SU-DHL-6 (cell line): ENCODE measurements at regions not wholly inside any gene's neighbourhood (a gene's known extent, or its start where the extent isn't known, plus 50 kb on each side); places are given as distances from the start of the nearest gene placed in this dataset.
"Not testable (repeated sequence)": the region's sequence is repeated elsewhere in the genome, so short reads cannot be mapped to it uniquely, and the experiment has no call there.

Experiments used
- H2AFZ ChIP-seq: fragments of 200-600 bp; sonication (generic); 2 replicates; pipeline ENCODE4 v1.6.1; 2014; ENCODE audit warnings: low read depth, mild to moderate bottlenecking, moderate library complexity, mixed read lengths, antibody characterized with exemption, low read length; ENCODE audit not compliant: severe bottlenecking
- H3F3A ChIP-seq: fragments of 200-600 bp; shearing (Covaris generic); 2 replicates; pipeline ENCODE4 v1.6.0; 2016; ENCODE audit warnings: antibody characterized with exemption, mild to moderate bottlenecking; ENCODE audit not compliant: insufficient read depth
- H3K27ac ChIP-seq: fragments of 200-600 bp; sonication (generic); 2 replicates; pipeline ENCODE4 v1.5.1; 2016; ENCODE audit warnings: low read depth, mild to moderate bottlenecking, low read length, moderate library complexity, mixed read lengths
- H3K27me3 ChIP-seq: fragments of 200-600 bp; sonication (generic), shearing (Covaris generic); 2 replicates; pipeline ENCODE4 v1.6.0; 2014; ENCODE audit warnings: mild to moderate bottlenecking, low read length
- H3K36me3 ChIP-seq: fragments of 200-600 bp; sonication (generic); 2 replicates; pipeline ENCODE4 v1.6.1; 2014; ENCODE audit warnings: mild to moderate bottlenecking, low read length, mixed read lengths
- H3K4me2 ChIP-seq: fragments of 300-600, 200-600 bp; shearing (Covaris generic), sonication (generic); 2 replicates; pipeline ENCODE4 v1.6.0; 2014; ENCODE audit warnings: low read length, low read depth, mild to moderate bottlenecking; ENCODE audit not compliant: poor library complexity, severe bottlenecking
- H3K4me3 ChIP-seq: fragments of 200-600 bp; sonication (generic); 2 replicates; pipeline ENCODE4 v1.5.1; 2014; ENCODE audit warnings: antibody characterized with exemption, low read length, mild to moderate bottlenecking, mixed read lengths; ENCODE audit not compliant: insufficient read depth, poor library complexity, severe bottlenecking
- H3K79me2 ChIP-seq: fragments of 200-600 bp; sonication (generic); 2 replicates; pipeline ENCODE4 v1.6.1; 2014; ENCODE audit warnings: mild to moderate bottlenecking, low read length, moderate library complexity; ENCODE audit not compliant: insufficient read depth
- H3K9ac ChIP-seq: fragments of 200-600 bp; sonication (generic); 2 replicates; pipeline ENCODE4 v1.7.0; 2014; ENCODE audit warnings: mild to moderate bottlenecking, low read length
- H3K9me2 ChIP-seq: fragments of 200-600 bp; sonication (generic); replicated peaks from 2 replicates; pipeline ENCODE4 v1.6.1; 2014; ENCODE audit warnings: low read length; ENCODE audit not compliant: insufficient read depth
- H3K9me3 ChIP-seq: fragments of 200-600 bp; sonication (generic); 2 replicates; pipeline ENCODE4 v1.6.1; 2014; ENCODE audit warnings: low read length, mixed read lengths; ENCODE audit not compliant: insufficient read depth
- H4K20me1 ChIP-seq: fragments of 200-600 bp; sonication (generic); 2 replicates; pipeline ENCODE4 v1.6.1; 2014; ENCODE audit warnings: low read depth, mild to moderate bottlenecking, antibody characterized with exemption, low read length, moderate library complexity, mixed read lengths
- EZH2phosphoT487 ChIP-seq: fragments of 200-600 bp; sonication (generic), shearing (Covaris generic); conservative IDR thresholded peaks from 2 replicates; pipeline ENCODE4 v1.6.1; 2018; ENCODE audit warnings: mild to moderate bottlenecking, antibody characterized with exemption, low read length, moderate library complexity, mixed read lengths
- TF ChIP-seq, protein P1 (sequence below): fragments of 200-600 bp; sonication (generic); IDR thresholded peaks from one replicate; pipeline ENCODE4 v1.5.1; 2017; ENCODE audit warnings: antibody characterized with exemption, mild to moderate bottlenecking, low read length, moderate library complexity; ENCODE audit not compliant: insufficient read depth, poor library complexity, severe bottlenecking

DNA sequence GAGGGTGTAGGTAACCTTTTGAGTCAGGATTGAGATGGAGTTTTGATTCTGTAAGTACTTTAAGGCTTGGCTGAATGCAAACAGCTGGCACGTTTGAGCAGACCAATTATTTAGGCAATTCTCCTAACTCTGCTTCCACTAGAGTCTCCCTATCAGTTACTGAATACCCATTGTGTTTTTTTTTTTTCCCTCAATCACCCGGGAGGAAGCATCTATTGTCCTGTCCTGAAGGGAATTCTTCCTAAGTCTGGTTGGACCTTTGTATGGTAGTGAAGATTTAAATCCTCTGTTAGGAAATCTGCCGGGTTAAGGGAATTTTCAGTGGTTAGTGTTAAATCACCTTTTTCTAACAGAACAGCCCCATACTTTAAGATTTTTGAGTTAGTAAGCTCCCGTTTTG is 571.2 kb upstream of the USP24 start:
- Histone ChIP-seq H3K9me3 (no peaks in the 10 kb centered on the region), H3K79me2 (no peaks in the 10 kb centered on the region), H3F3A (no peaks in the 10 kb centered on the region), H4K20me1 (no peaks in the 10 kb centered on the region), H3K36me3 (no peaks in the 10 kb centered on the region), H3K9me2 (no peaks in the 10 kb centered on the region), H3K27me3 (no peaks in the 10 kb centered on the region; the same call in 1 of the 2 replicates), H2AFZ (no peak overlapping the region), H3K4me3 (no peak overlapping the region), H3K27ac (no peak overlapping the region), H3K9ac (no peak overlapping the region), H3K4me2 (no peak overlapping the region)
- no peak for TF ChIP-seq EZH2phosphoT487
- TF ChIP-seq, protein P1, sequence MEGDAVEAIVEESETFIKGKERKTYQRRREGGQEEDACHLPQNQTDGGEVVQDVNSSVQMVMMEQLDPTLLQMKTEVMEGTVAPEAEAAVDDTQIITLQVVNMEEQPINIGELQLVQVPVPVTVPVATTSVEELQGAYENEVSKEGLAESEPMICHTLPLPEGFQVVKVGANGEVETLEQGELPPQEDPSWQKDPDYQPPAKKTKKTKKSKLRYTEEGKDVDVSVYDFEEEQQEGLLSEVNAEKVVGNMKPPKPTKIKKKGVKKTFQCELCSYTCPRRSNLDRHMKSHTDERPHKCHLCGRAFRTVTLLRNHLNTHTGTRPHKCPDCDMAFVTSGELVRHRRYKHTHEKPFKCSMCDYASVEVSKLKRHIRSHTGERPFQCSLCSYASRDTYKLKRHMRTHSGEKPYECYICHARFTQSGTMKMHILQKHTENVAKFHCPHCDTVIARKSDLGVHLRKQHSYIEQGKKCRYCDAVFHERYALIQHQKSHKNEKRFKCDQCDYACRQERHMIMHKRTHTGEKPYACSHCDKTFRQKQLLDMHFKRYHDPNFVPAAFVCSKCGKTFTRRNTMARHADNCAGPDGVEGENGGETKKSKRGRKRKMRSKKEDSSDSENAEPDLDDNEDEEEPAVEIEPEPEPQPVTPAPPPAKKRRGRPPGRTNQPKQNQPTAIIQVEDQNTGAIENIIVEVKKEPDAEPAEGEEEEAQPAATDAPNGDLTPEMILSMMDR: no peak

DNA sequence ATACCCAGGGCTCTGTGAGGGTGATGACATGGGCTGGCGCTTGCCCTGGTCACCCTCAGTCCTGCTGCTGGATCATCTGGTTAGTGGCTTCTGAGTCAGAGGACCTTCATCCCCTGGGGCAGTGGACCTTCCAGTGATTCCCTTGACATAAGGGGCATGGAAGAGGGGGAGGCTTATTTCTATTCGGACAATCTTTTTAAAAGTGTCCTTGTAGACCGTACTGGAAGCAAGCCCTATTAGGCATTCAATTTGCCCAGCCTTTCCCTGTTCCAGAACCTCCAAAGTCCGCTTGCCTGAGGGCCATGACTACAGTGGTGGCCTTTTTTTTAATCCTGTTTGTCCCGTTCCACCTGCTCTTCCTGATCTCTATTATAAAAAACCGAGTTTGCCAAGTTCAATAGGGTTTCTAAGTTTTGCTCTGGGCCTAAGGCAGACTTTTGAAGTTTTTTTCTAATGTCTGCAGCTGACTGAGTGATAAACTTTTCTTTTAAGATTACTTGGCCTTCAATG is 569.8 kb upstream of the USP24 start:
- H3K9me2 ChIP-seq, H3K36me3 ChIP-seq, H3K27me3 ChIP-seq, H3K4me2 ChIP-seq, H2AFZ ChIP-seq, H3K9me3 ChIP-seq, H3K79me2 ChIP-seq, H3F3A ChIP-seq, H3K9ac ChIP-seq, H4K20me1 ChIP-seq, H3K27ac ChIP-seq, H3K4me3 ChIP-seq: not testable (repeated sequence)

DNA sequence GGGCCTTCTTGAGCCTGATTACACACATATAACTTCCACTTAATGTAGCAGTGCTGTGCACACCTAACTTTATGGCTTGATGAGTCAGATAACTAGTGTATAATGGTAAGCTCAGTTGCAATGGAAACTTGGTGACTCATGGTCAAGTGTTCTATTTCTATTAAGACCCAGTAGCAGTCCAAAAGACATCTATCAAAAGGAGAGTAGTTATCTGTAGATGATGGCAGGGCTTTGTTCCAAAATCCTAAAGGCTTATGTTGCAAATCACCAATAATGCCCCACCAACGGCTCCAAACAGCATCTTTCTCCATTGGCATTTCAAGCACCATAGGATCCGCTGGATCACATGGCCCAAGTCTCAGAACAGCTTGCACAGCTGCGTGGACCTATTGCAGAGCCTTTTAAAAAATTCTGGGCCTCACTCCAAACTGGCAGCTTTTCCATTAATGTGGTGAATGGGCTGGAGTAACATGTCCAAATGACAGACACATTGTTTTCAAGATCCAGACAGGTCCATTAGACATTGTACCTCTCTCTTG is 566.8 kb upstream of the USP24 start:
- H2AFZ ChIP-seq: no peak overlapping the region
- no peak overlapping the region for H3K27ac ChIP-seq
- H3K9me2 ChIP-seq: no peaks in the 10 kb centered on the region
- no peak for TF ChIP-seq EZH2phosphoT487
- TF ChIP-seq, protein P1: no peak
- no peaks in the 10 kb centered on the region for H3K9me3 ChIP-seq
- no peaks in the 10 kb centered on the region; the same call in 1 of the 2 replicates for H3K27me3 ChIP-seq
- H3K4me2 ChIP-seq: no peak overlapping the region
- no peak overlapping the region for H3K4me3 ChIP-seq
- no peaks in the 10 kb centered on the region for H3K36me3 ChIP-seq
- no peaks in the 10 kb centered on the region for H3F3A ChIP-seq
- no peaks in the 10 kb centered on the region for H4K20me1 ChIP-seq
- H3K9ac ChIP-seq: no peak overlapping the region
- no peaks in the 10 kb centered on the region for H3K79me2 ChIP-seq

DNA sequence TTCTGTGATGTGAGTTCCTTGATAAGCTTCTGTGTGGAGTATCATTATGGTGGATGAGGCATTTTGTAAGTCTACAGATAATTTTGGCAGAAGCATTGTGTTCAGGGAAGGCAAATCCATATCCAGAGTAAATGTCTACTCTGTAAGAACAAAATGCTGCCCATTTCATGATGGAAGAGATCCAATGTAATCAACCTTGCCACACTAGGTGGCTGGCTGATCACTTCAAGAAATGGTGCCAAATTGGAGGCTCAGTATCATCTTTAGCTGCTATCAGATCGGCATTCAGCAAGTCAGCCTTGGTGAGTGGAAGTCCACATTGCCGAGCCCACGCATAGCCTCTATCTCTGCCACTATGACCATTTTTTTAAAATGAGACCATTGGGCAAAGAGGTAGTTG is 565.8 kb upstream of the USP24 start:
- TF ChIP-seq, protein P1: no peak
- TF ChIP-seq EZH2phosphoT487: no peak
- H3K79me2 ChIP-seq: no peaks in the 10 kb centered on the region

More for the DNA sequence above, 565.8 kb upstream of the USP24 start:
- H3K27ac ChIP-seq: no peak overlapping the region
- H3K4me3 ChIP-seq: no peak overlapping the region
- no peaks in the 10 kb centered on the region; the same call in 1 of the 2 replicates for H3K27me3 ChIP-seq
- no peaks in the 10 kb centered on the region for H3F3A ChIP-seq
- no peaks in the 10 kb centered on the region for H3K9me2 ChIP-seq
- no peaks in the 10 kb centered on the region for H3K36me3 ChIP-seq
- no peak overlapping the region for H3K9ac ChIP-seq
- no peaks in the 10 kb centered on the region for H4K20me1 ChIP-seq
- no peak overlapping the region for H3K4me2 ChIP-seq
- no peaks in the 10 kb centered on the region for H3K9me3 ChIP-seq
- H2AFZ ChIP-seq: no peak overlapping the region
